Endothelial cell (in vitro differentiated cells): ENCODE measurements at regions not wholly inside any gene's neighbourhood (a gene's known extent, or its start where the extent isn't known, plus 50 kb on each side); places are given as distances from the start of the nearest gene placed in this dataset.

Experiments used
- DNase-seq: peaks from one replicate; pipeline ENCODE4 v3.0.0; 2021; ENCODE audit warnings: low spot score
- H3K27ac Mint-ChIP-seq: one replicate; pipeline ENCODE4 v1.8.0; 2021; ENCODE audit warnings: mixed read lengths, inconsistent platforms; ENCODE audit not compliant: unreplicated experiment
- H3K27me3 Mint-ChIP-seq: one replicate; pipeline ENCODE4 v1.8.0; 2021; ENCODE audit warnings: mild to moderate bottlenecking, moderate library complexity, mixed read lengths, inconsistent platforms; ENCODE audit not compliant: unreplicated experiment
- H3K36me3 Mint-ChIP-seq: one replicate; pipeline ENCODE4 v1.8.0; 2021; ENCODE audit warnings: mild to moderate bottlenecking, low read depth, mixed read lengths, inconsistent platforms; ENCODE audit not compliant: unreplicated experiment
- H3K4me1 Mint-ChIP-seq: one replicate; pipeline ENCODE4 v1.8.0; 2021; ENCODE audit warnings: mild to moderate bottlenecking, mixed read lengths, inconsistent platforms; ENCODE audit not compliant: unreplicated experiment
- H3K4me3 Mint-ChIP-seq: one replicate; pipeline ENCODE4 v1.8.0; 2021; ENCODE audit warnings: mild to moderate bottlenecking, mixed read lengths, inconsistent platforms; ENCODE audit not compliant: unreplicated experiment
- H3K9me3 Mint-ChIP-seq: one replicate; pipeline ENCODE4 v1.8.0; 2021; ENCODE audit warnings: mixed read lengths, inconsistent platforms; ENCODE audit not compliant: unreplicated experiment
- CTCF ChIP-seq: fragments of 200-600 bp; sonication (generic); IDR thresholded peaks from one replicate; pipeline ENCODE4 v1.5.0; 2021; ENCODE audit warnings: antibody characterized with exemption; ENCODE audit not compliant: unreplicated experiment

GRCh38 chr3:102664126-102664525 is 229.3 kb downstream of the ZPLD1 start:
- Mint-ChIP-seq H3K27ac (no peak overlapping the region), H3K4me3 (no peak overlapping the region), H3K4me1 (no peaks in the 10 kb centered on the region), H3K9me3 (no peaks in the 10 kb centered on the region), H3K36me3 (no peaks in the 10 kb centered on the region), H3K27me3 (no peaks in the 10 kb centered on the region)
- no peak for DNase-seq
- no peak for TF ChIP-seq CTCF

DNA sequence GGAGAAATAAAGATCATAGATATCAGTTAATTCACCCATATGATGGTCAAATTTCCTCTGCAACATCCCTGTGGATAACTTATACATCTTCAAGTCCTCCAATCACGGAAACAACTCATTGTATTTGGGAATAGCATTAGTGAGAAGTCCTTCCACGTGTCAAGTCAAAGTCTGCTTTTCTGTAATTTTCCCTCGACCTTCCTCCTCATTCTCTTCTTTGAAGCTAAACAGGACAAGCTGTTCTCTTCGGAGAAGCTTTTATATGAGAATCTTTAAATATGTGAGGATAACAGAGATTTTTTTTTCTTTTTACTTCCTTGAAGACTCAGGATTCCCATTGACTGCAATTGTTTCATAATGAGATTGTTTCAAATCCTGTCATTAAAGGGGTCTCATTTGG is 230.4 kb downstream of the ZPLD1 start:
- no peak for DNase-seq
- no peaks in the 10 kb centered on the region for H3K4me1 Mint-ChIP-seq
- H3K27ac Mint-ChIP-seq: no peak overlapping the region
- H3K27me3 Mint-ChIP-seq: no peaks in the 10 kb centered on the region
- no peak overlapping the region for H3K4me3 Mint-ChIP-seq
- H3K9me3 Mint-ChIP-seq: no peaks in the 10 kb centered on the region
- no peak for TF ChIP-seq CTCF
- no peaks in the 10 kb centered on the region for H3K36me3 Mint-ChIP-seq

GRCh38 chr3:102668247-102668646 is 233.4 kb downstream of the ZPLD1 start:
- no peak for TF ChIP-seq CTCF
- Mint-ChIP-seq H3K27ac (no peak overlapping the region), H3K36me3 (no peaks in the 10 kb centered on the region), H3K9me3 (no peaks in the 10 kb centered on the region), H3K4me1 (no peaks in the 10 kb centered on the region), H3K27me3 (no peaks in the 10 kb centered on the region), H3K4me3 (no peak overlapping the region)
- DNase-seq: no peak

GRCh38 chr3:102670986-102671385 is 236.2 kb downstream of the ZPLD1 start:
- DNase-seq: no peak
- Mint-ChIP-seq H3K9me3 (no peaks in the 10 kb centered on the region), H3K4me3 (no peak overlapping the region), H3K4me1 (no peaks in the 10 kb centered on the region), H3K36me3 (no peaks in the 10 kb centered on the region), H3K27ac (no peak overlapping the region), H3K27me3 (no peaks in the 10 kb centered on the region)
- TF ChIP-seq CTCF: no peak

DNA sequence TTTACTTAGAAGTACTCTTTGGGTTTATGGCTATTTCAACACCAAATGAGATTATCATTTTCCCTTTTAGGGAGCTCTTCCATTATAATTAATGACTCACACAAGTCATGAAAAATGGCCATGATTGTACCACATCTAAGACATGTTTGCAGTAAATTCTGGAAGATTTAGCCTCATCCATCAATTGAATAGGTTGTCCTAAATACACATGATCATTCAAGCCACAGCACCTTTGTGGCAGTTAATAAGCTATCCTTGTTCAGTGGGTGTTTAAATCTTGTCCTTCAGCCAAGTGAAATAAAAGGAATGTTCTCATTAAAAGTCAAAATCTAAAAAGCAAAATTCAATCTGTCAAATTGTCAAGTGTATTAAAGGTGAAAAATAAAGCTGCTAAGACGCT is 237.5 kb downstream of the ZPLD1 start:
- no peak for DNase-seq
- TF ChIP-seq CTCF: no peak
- Mint-ChIP-seq H3K9me3 (no peaks in the 10 kb centered on the region), H3K4me3 (no peak overlapping the region), H3K27ac (no peak overlapping the region), H3K27me3 (no peaks in the 10 kb centered on the region), H3K36me3 (no peaks in the 10 kb centered on the region), H3K4me1 (no peaks in the 10 kb centered on the region)
